HG03460 (cell line): ENCODE measurements at regions not wholly inside any gene's neighbourhood (a gene's known extent, or its start where the extent isn't known, plus 50 kb on each side); places are given as distances from the start of the nearest gene placed in this dataset.

Experiments used
- ATAC-seq: cut with Tn5 transposase; IDR thresholded peaks from one replicate; pipeline ENCODE4 v1.9.1; 2021; ENCODE audit not compliant: unreplicated experiment

- no peak for ATAC-seq
Measured at GRCh38 chr13:99827011-99827772, 144.4 kb downstream of the ZIC5 start.

GRCh38 chr13:99823961-99824360, 147.6 kb downstream of the ZIC5 start:
- ATAC-seq, result no peak

GRCh38 chr13:99822820-99823219, 148.7 kb downstream of the ZIC5 start:
- ATAC-seq, result no peak

- ATAC-seq, result no peak
Measured at GRCh38 chr13:99821741-99822140, 149.8 kb downstream of the ZIC5 start.

- ATAC-seq, result no peak
Measured at GRCh38 chr13:99819967-99820366, 151.6 kb downstream of the ZIC5 start.

- ATAC-seq, result no peak
Measured at GRCh38 chr13:99816321-99816720, 155.2 kb downstream of the ZIC5 start.

- ATAC-seq, result no peak
Measured at GRCh38 chr13:99813336-99814095, 158.1 kb downstream of the ZIC5 start.

GRCh38 chr13:99812625-99813024, 158.9 kb downstream of the ZIC5 start:
- ATAC-seq, result no peak

GRCh38 chr13:99811067-99811700, 160.4 kb downstream of the ZIC5 start:
- no peak for ATAC-seq

- no peak for ATAC-seq
Measured at GRCh38 chr13:99809926-99810325, 161.6 kb downstream of the ZIC5 start.

GRCh38 chr13:99809496-99809895, 162.1 kb downstream of the ZIC5 start:
- ATAC-seq, result no peak

- no peak for ATAC-seq
Measured at GRCh38 chr13:99808786-99809185, 162.8 kb downstream of the ZIC5 start.

- ATAC-seq, result no peak
Measured at GRCh38 chr13:99806671-99807070, 164.9 kb downstream of the ZIC5 start.

GRCh38 chr13:99805361-99805760, 166.2 kb downstream of the ZIC5 start:
- ATAC-seq, result no peak

GRCh38 chr13:99803141-99803540, 168.4 kb downstream of the ZIC5 start:
- ATAC-seq, result no peak

GRCh38 chr13:99802416-99802815, 169.2 kb downstream of the ZIC5 start:
- no peak for ATAC-seq

- ATAC-seq, result no peak
Measured at GRCh38 chr13:99800951-99801350, 170.6 kb downstream of the ZIC5 start.

- ATAC-seq, result no peak
Measured at GRCh38 chr13:99800011-99800410, 171.6 kb downstream of the ZIC5 start.

GRCh38 chr13:99798756-99799155, 172.8 kb downstream of the ZIC5 start:
- ATAC-seq, result no peak

GRCh38 chr13:99797691-99798090, 173.9 kb downstream of the ZIC5 start:
- no peak for ATAC-seq

GRCh38 chr13:99796175-99796819, 175.3 kb downstream of the ZIC5 start:
- ATAC-seq, result no peak
